ENCODE measurements at regions not wholly inside any gene's neighbourhood (a gene's known extent, or its start where the extent isn't known, plus 50 kb on each side); places are given as distances from the start of the nearest gene placed in this dataset.

- DNase-seq (ENCODE audit: low read depth in 2 of 2): no peak
Observed at GRCh38 chr14:53613404-53614253, 343.0 kb downstream of the BMP4 start.

GRCh38 chr14:53610947-53611346 lies 345.7 kb downstream of the BMP4 start:
- no peak for DNase-seq (ENCODE audit: low read depth in 2 of 2)

- no peak for DNase-seq (ENCODE audit: low read depth in 2 of 2)
Observed at GRCh38 chr14:53609009-53609408, 347.6 kb downstream of the BMP4 start.

GRCh38 chr14:53608369-53608768 lies 348.3 kb downstream of the BMP4 start:
- DNase-seq (ENCODE audit: low read depth in 2 of 2): no peak

- no peak for DNase-seq (ENCODE audit: low read depth in 2 of 2)
Observed at GRCh38 chr14:53606203-53606602, 350.4 kb downstream of the BMP4 start.

- DNase-seq (ENCODE audit: low read depth in 2 of 2): no peak
Observed at GRCh38 chr14:53605562-53605961, 351.1 kb downstream of the BMP4 start.

GRCh38 chr14:53603994-53604393 lies 352.6 kb downstream of the BMP4 start:
- no peak for DNase-seq (ENCODE audit: low read depth in 2 of 2)

- DNase-seq (ENCODE audit: low read depth in 2 of 2): no peak
Observed at GRCh38 chr14:53601409-53601808, 355.2 kb downstream of the BMP4 start.

GRCh38 chr14:53599221-53599945 lies 357.2 kb downstream of the BMP4 start:
- DNase-seq (ENCODE audit: low read depth in 2 of 2): no peak

GRCh38 chr14:53596853-53597525 lies 359.6 kb downstream of the BMP4 start:
- no peak for DNase-seq (ENCODE audit: low read depth in 2 of 2)

GRCh38 chr14:53591816-53592215 lies 364.8 kb downstream of the BMP4 start:
- no peak for DNase-seq (ENCODE audit: low read depth in 2 of 2)

- DNase-seq (ENCODE audit: low read depth in 2 of 2): no peak
Observed at GRCh38 chr14:53581504-53581903, 375.1 kb downstream of the BMP4 start.

GRCh38 chr14:53571641-53572328 lies 384.8 kb downstream of the BMP4 start:
- no peak for DNase-seq (ENCODE audit: low read depth in 2 of 2)

- DNase-seq (ENCODE audit: low read depth in 2 of 2): no peak
Observed at GRCh38 chr14:53570411-53571387, 385.9 kb downstream of the BMP4 start.

GRCh38 chr14:53569446-53569845 lies 387.2 kb downstream of the BMP4 start:
- no peak for DNase-seq (ENCODE audit: low read depth in 2 of 2)

- DNase-seq (ENCODE audit: low read depth in 2 of 2): no peak
Observed at GRCh38 chr14:53567236-53567780, 389.3 kb downstream of the BMP4 start.

GRCh38 chr14:53564870-53565269 lies 391.8 kb downstream of the BMP4 start:
- DNase-seq (ENCODE audit: low read depth in 2 of 2): no peak

- DNase-seq (ENCODE audit: low read depth in 2 of 2): no peak
Observed at GRCh38 chr14:53563628-53564027, 393.0 kb downstream of the BMP4 start.

GRCh38 chr14:53553221-53553620 lies 400.1 kb upstream of the DDHD1 start:
- DNase-seq (ENCODE audit: low read depth in 2 of 2): no peak

- no peak for DNase-seq (ENCODE audit: low read depth in 2 of 2)
Observed at GRCh38 chr14:53551862-53552261, 398.7 kb upstream of the DDHD1 start.

Measured in stimulated activated CD4-positive, alpha-beta T cell treated with anti-CD3 and anti-CD28 coated beads, Interleukin-1b, Interleukin-23, amount 100 ng/mL, for 4 hours (primary cell).